IMR-90 (cell line): ENCODE measurements at regions not wholly inside any gene's neighbourhood (a gene's known extent, or its start where the extent isn't known, plus 50 kb on each side); places are given as distances from the start of the nearest gene placed in this dataset.

Source experiments
- ATAC-seq: fragments of 200-7000 bp; cut with Tn5 transposase; 2 replicates; pipeline ENCODE4 v1.9.1; 2020; ENCODE audit warnings: low read depth, mild to moderate bottlenecking, moderate library complexity
- BruUV-seq: library from RNA; stranded (reverse); fragments of 400-500 nt; replicated peaks from 2 replicates; lab custom pipeline; 2021; lab: Mats Ljungman, UMichigan
- CTCF ChIA-PET: fragments of 300-600 bp; formaldehyde crosslinking; extraction: SDS; loops from one replicate; lab custom pipeline; 2021; ENCODE audit warnings: antibody characterized with exemption; lab: Yijun Ruan, JAX
- POLR2A ChIA-PET: fragments of 300-600 bp; sonication (Branson Sonifier 250); formaldehyde crosslinking; loops from one replicate; lab custom pipeline; 2022; ENCODE audit warnings: antibody characterized with exemption; ENCODE audit not compliant: unreplicated experiment; lab: Charles Lee
- DNase-seq: peaks from one replicate; pipeline ENCODE4 v3.0.0; 2013
- H2AFZ ChIP-seq: replicated peaks from 2 replicates; pipeline ENCODE3; 2013; ENCODE audit warnings: low read length, mild to moderate bottlenecking; ENCODE audit not compliant: poor library complexity
- H2AK5ac ChIP-seq: 2 replicates; pipeline ENCODE4 v1.6.1; 2013; ENCODE audit warnings: low read depth, low read length, inconsistent platforms
- H2AK9ac ChIP-seq: replicated peaks from 2 replicates; pipeline ENCODE3; 2013; ENCODE audit warnings: mild to moderate bottlenecking, low read depth, low read length, moderate library complexity; ENCODE audit not compliant: poor library complexity
- H2BK120ac ChIP-seq: 2 replicates; pipeline ENCODE4 v1.6.1; 2013; ENCODE audit warnings: low read depth, low read length, inconsistent platforms
- H2BK15ac ChIP-seq: 3 replicates; pipeline ENCODE4 v1.6.1; 2013; ENCODE audit warnings: low read depth, low read length, inconsistent platforms
- H2BK20ac ChIP-seq: 2 replicates; pipeline ENCODE4 v1.6.1; 2013; ENCODE audit warnings: low read depth, mild to moderate bottlenecking, inconsistent platforms, low read length, moderate library complexity
- H2BK5ac ChIP-seq: 2 replicates; pipeline ENCODE4 v1.6.1; 2013; ENCODE audit warnings: mild to moderate bottlenecking, low read depth, low read length, inconsistent platforms; ENCODE audit not compliant: poor library complexity, severe bottlenecking
- H3K14ac ChIP-seq: replicated peaks from 2 replicates; pipeline ENCODE4 v1.6.1; 2013; ENCODE audit warnings: low read depth, low read length, inconsistent platforms
- H3K18ac ChIP-seq: 2 replicates; pipeline ENCODE4 v1.6.1; 2013; ENCODE audit warnings: low read depth, low read length, control low read depth
- H3K23ac ChIP-seq: 2 replicates; pipeline ENCODE4 v1.6.1; 2013; ENCODE audit warnings: low read depth, low read length, inconsistent platforms
- H3K27ac ChIP-seq: 2 replicates; pipeline ENCODE4 v1.5.1; 2013; ENCODE audit warnings: mild to moderate bottlenecking, control low read depth, low read length; ENCODE audit not compliant: insufficient read depth
- H3K27me3 ChIP-seq: 2 replicates; pipeline ENCODE4 v1.6.1; 2013; ENCODE audit warnings: low read length; ENCODE audit not compliant: control insufficient read depth, insufficient read depth
- H3K36me3 ChIP-seq: 2 replicates; pipeline ENCODE4 v1.6.1; 2013; ENCODE audit warnings: low read length, mixed read lengths; ENCODE audit not compliant: control insufficient read depth, insufficient read depth
- H3K4ac ChIP-seq: 2 replicates; pipeline ENCODE4 v1.6.1; 2013; ENCODE audit warnings: low read depth, low read length, inconsistent platforms
- H3K4me1 ChIP-seq: 2 replicates; pipeline ENCODE4 v1.6.1; 2013; ENCODE audit warnings: low read length, mixed read lengths; ENCODE audit not compliant: control insufficient read depth, insufficient read depth
- H3K4me2 ChIP-seq: 2 replicates; pipeline ENCODE4 v1.6.1; 2013; ENCODE audit warnings: low read depth, mild to moderate bottlenecking, control low read depth, low read length, moderate library complexity
- H3K4me3 ChIP-seq: 2 replicates; pipeline ENCODE4 v1.5.1; 2013; ENCODE audit warnings: low read depth, mild to moderate bottlenecking, control low read depth, low read length, moderate library complexity; ENCODE audit not compliant: insufficient read depth
- H3K56ac ChIP-seq: 2 replicates; pipeline ENCODE4 v1.6.1; 2013; ENCODE audit warnings: low read length, inconsistent platforms; ENCODE audit not compliant: insufficient read depth; ENCODE audit errors: extremely low read depth
- H3K79me1 ChIP-seq, 2 experiments: 2 replicates each; pipeline ENCODE4 v1.6.1; 2013; ENCODE audit warnings: low read length in 2 of 2, inconsistent platforms in 1 of 2, low read depth in 1 of 2
- H3K9ac ChIP-seq: 2 replicates; pipeline ENCODE4 v1.6.1; 2013; ENCODE audit warnings: low read depth, low read length, control low read depth
- H3K9me1 ChIP-seq: 2 replicates; pipeline ENCODE4 v1.6.1; 2013; ENCODE audit warnings: low read length, inconsistent platforms; ENCODE audit not compliant: insufficient read depth
- H3K9me3 ChIP-seq: 2 replicates; pipeline ENCODE4 v1.6.1; 2013; ENCODE audit warnings: low read length; ENCODE audit not compliant: control insufficient read depth, insufficient read depth
- H4K20me1 ChIP-seq: 2 replicates; pipeline ENCODE4 v1.6.1; 2013; ENCODE audit warnings: low read length, inconsistent platforms; ENCODE audit not compliant: insufficient read depth
- H4K5ac ChIP-seq: 2 replicates; pipeline ENCODE4 v1.6.1; 2013; ENCODE audit warnings: mild to moderate bottlenecking, low read depth, low read length, control low read depth
- H4K8ac ChIP-seq, 2 experiments: 2 replicates each; pipeline ENCODE4 v1.6.1; 2013; ENCODE audit warnings: low read depth in 2 of 2, low read length in 2 of 2, control low read depth in 1 of 2, inconsistent platforms in 1 of 2
- H4K91ac ChIP-seq: 2 replicates; pipeline ENCODE4 v1.6.1; 2013; ENCODE audit warnings: low read depth, low read length, inconsistent platforms; ENCODE audit not compliant: insufficient read depth
- BHLHE40 ChIP-seq: fragments of 150-350 bp; IDR thresholded peaks from 2 replicates; pipeline ENCODE4 v1.6.1; 2016; ENCODE audit warnings: mild to moderate bottlenecking, low read depth, low read length
- CEBPB ChIP-seq: IDR thresholded peaks from 2 replicates; pipeline ENCODE4 v1.6.1; 2012; ENCODE audit warnings: low read depth, low read length, improper control_type of control experiment
- RAD21 ChIP-seq: IDR thresholded peaks from 2 replicates; pipeline ENCODE4 v1.6.1; 2012; ENCODE audit warnings: low read length, improper control_type of control experiment
- WGBS, 2 experiments: methylation state at CpG; one replicate each; pipeline versions ENCODE4 v1.1.5 to v1.1.7; 2013; ENCODE audit warnings: missing lambda C conversion rate in 2 of 2; ENCODE audit not compliant: insufficient read length in 1 of 2; ENCODE audit errors: extremely low coverage in 2 of 2; 5-methylcytosine and 5-hydroxymethylcytosine counted together
- dilution Hi-C: fragments of 300-500 bp; cut with HindIII; formaldehyde crosslinking; loops from one replicate; pipeline ENCODE4 v1.14.3; 2018; ENCODE audit warnings: low sequenced_read_pairs; ENCODE audit not compliant: unreplicated experiment
- in situ Hi-C: fragments of 300-500 bp; cut with MboI; formaldehyde crosslinking; loops from 3 replicates; pipeline ENCODE4 v1.14.3; 2019; ENCODE audit warnings: low sequenced_read_pairs, inconsistent platforms, mixed read lengths
- intact Hi-C: fragments of 100-400 bp; cut with micrococcal nuclease; formaldehyde crosslinking; loops from 2 replicates; pipeline ENCODE4 v1.10.0; 2022

DNA sequence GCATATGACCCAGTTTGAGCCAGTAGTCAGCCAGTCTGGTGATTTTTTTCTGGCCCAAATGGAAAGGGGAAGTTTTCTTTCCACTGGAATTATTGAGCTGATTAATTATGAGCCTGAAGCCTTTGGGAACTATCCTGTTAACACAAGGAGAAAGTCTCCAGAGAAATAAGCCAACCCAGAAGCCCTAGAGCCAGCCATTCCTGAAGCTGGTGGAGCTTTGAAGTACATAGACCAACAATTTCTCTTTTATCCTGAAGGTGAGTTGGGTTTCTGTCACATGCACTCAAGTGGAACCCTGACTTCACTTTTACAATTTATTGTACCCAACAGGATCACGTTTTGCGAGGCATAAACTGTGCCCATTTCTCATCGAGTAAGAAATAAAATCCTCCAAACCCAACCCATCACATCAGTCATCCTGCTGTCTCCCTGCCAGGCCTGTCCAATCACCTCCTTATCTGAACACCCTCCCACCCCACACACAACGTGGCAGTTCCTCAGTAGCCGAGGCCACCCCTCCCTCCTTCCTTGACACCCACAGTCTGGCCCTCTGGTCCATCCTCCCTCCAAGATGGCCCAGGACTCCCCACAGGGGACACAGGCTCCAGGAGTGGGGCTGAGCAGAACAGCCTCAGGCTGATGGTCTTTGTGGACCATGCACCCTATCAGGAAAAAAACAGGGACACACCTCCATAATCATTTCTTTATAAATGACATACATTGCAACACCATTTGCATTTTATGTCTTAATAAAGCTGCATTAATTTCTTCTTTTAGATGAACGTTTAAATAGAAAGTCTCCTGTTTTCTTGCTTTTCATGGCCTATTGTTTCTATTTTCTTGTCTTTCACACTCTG is 55.7 kb upstream of the GATA2 start:
- peak overlapping the region; percentile 59 for H3K4me2 ChIP-seq
- peak overlapping the region; percentile 80 for H2BK5ac ChIP-seq
- no peaks in the 10 kb centered on the region for H3K36me3 ChIP-seq
- in situ Hi-C loops (no loop called here), dilution Hi-C loops (no loop called here), intact Hi-C loops (no loop called here)
- POLR2A ChIA-PET, result no interaction called here
- peak overlapping the region; percentile 92 for H3K18ac ChIP-seq
- peak; percentile 45 for DNase-seq
- no peaks in the 10 kb centered on the region for H4K20me1 ChIP-seq
- H3K23ac ChIP-seq, result peak overlapping the region; percentile 91
- H3K9ac ChIP-seq, result 0 out of 2 replicates have a peak overlapping the region, but pooled peaks have one; percentile 32
- H3K4me1 ChIP-seq, result peaks cover 22% of the 10 kb centered on the region
- peak overlapping the region; percentile 94 for H2BK120ac ChIP-seq
- no peaks in the 10 kb centered on the region; the same call in 1 of the 2 replicates for H3K27me3 ChIP-seq
- WGBS, 2 experiments, result 61% methylated on average over 5 of the region's 6 CpGs; no CpG with 5 or more reads in 1 of the 2 experiments
- peak overlapping the region; percentile 62 for H3K14ac ChIP-seq
- peak overlapping the region; percentile 91 for H4K5ac ChIP-seq
- H3K27ac ChIP-seq, result peak overlapping the region; percentile 26
- H3K79me1 ChIP-seq, result no peaks in the 10 kb centered on the region
- peak overlapping the region; percentile 85 for H2AK5ac ChIP-seq
- no TSS peak for BruUV-seq
- peak overlapping the region; percentile 64 for H2BK20ac ChIP-seq
- H4K91ac ChIP-seq, result peak overlapping the region; percentile 96
- CTCF ChIA-PET, result interaction anchor here (0.6 kb wide), 1 partner anchor 123 kb away, joined by 3 read pairs; no protein-coding TSS in a partner anchor
- peaks cover 19% of the 10 kb centered on the region for H3K9me1 ChIP-seq
- peak overlapping the region; percentile 70 for H3K4ac ChIP-seq
- peak overlapping the region; percentile 73; the same call in 2 of the 3 replicates for H2BK15ac ChIP-seq
- peak; percentile 31 for ATAC-seq
- TF ChIP-seq BHLHE40 (no peak), CEBPB (peak; percentile 39), RAD21 (no peak)
- H3K9me3 ChIP-seq, result peaks cover 2% of the 10 kb centered on the region; the same call in 1 of the 2 replicates
- H3K56ac ChIP-seq, result no peak overlapping the region; the same call in 1 of the 2 replicates
- no peak overlapping the region for H3K4me3 ChIP-seq
- H2AFZ ChIP-seq, result peak overlapping the region; percentile 91
- peak overlapping the region; percentile 68 to 97 for H4K8ac ChIP-seq
- H2AK9ac ChIP-seq, result peak overlapping the region; percentile 94
